NB4 (cell line): ENCODE measurements at regions not wholly inside any gene's neighbourhood (a gene's known extent, or its start where the extent isn't known, plus 50 kb on each side); places are given as distances from the start of the nearest gene placed in this dataset.
"Not testable (repeated sequence)": the region's sequence is repeated elsewhere in the genome, so short reads cannot be mapped to it uniquely, and the experiment has no call there.

ENCODE experiments used
- POLR2A ChIP-seq: IDR thresholded peaks from 2 replicates; pipeline ENCODE4 v1.6.1; 2011; ENCODE audit warnings: mild to moderate bottlenecking; ENCODE audit not compliant: insufficient read length; ENCODE audit errors: extremely low read depth
- TF ChIP-seq, protein P1 (sequence below): IDR thresholded peaks from one replicate; pipeline ENCODE4 v1.5.1; 2012; ENCODE audit warnings: low read depth, low read length
- TF ChIP-seq, protein P2 (sequence below): IDR thresholded peaks from 2 replicates; pipeline ENCODE4 v1.6.1; 2011; ENCODE audit warnings: low read depth, low read length

DNA sequence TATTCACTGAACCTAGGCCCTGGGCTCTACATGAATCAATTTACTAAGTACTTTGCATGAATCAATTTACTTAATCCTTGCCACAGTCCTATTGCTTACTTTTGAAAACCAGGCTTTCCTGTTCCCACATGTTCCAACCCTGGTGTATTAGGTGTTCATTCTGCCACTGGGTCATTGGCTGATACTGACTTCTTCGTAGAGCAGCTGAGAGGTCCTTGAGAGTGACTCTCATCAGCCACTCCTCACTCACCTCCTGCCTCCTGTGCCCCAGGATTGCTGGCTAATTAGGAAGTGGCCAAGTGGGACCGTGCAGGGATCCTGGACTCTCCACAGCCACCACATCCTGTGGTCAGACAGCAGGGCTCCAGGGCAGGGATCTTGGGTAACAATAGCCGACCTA, 172.7 kb upstream of the CXorf66 start:
- TF ChIP-seq POLR2A: not testable (repeated sequence)
- TF ChIP-seq, protein P1, sequence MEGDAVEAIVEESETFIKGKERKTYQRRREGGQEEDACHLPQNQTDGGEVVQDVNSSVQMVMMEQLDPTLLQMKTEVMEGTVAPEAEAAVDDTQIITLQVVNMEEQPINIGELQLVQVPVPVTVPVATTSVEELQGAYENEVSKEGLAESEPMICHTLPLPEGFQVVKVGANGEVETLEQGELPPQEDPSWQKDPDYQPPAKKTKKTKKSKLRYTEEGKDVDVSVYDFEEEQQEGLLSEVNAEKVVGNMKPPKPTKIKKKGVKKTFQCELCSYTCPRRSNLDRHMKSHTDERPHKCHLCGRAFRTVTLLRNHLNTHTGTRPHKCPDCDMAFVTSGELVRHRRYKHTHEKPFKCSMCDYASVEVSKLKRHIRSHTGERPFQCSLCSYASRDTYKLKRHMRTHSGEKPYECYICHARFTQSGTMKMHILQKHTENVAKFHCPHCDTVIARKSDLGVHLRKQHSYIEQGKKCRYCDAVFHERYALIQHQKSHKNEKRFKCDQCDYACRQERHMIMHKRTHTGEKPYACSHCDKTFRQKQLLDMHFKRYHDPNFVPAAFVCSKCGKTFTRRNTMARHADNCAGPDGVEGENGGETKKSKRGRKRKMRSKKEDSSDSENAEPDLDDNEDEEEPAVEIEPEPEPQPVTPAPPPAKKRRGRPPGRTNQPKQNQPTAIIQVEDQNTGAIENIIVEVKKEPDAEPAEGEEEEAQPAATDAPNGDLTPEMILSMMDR: not testable (repeated sequence)
- TF ChIP-seq, protein P2, sequence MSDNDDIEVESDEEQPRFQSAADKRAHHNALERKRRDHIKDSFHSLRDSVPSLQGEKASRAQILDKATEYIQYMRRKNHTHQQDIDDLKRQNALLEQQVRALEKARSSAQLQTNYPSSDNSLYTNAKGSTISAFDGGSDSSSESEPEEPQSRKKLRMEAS: not testable (repeated sequence)
